ENCODE measurements at regions not wholly inside any gene's neighbourhood (a gene's known extent, or its start where the extent isn't known, plus 50 kb on each side); places are given as distances from the start of the nearest gene placed in this dataset.
"Not testable (repeated sequence)": the region's sequence is repeated elsewhere in the genome, so short reads cannot be mapped to it uniquely, and the experiment has no call there.

DNA sequence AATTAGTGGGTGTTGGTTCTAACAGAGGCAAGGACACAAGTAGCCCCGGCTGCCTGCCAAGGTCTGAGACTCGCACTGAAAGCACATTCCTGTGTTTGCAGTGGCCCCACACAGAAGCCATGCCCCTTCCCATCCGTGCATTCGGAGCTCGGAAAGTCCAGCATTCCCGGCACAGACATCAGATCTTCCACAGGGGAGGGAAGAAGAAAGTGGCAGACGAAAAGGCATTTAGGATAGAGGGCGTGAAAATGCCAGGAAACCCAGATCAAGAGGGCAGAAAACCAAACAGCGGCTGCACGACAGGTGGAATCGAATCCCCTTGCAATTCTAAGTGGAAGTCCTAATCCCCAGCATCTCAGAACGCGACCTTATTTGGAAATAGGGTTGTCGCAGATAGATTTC is 105.5 kb upstream of the ASB18 start:
- DNase-seq (ENCODE audit: extremely low read depth in 1 of 2, low read depth in 1 of 2) = no peak

GRCh38 chr2:236370847-236371409 is 106.7 kb upstream of the ASB18 start:
- no peak for DNase-seq (ENCODE audit: extremely low read depth in 1 of 2, low read depth in 1 of 2)

GRCh38 chr2:236375973-236376476 is 111.8 kb upstream of the ASB18 start:
- DNase-seq (ENCODE audit: extremely low read depth in 1 of 2, low read depth in 1 of 2) = no peak

GRCh38 chr2:236376566-236377244 is 112.5 kb upstream of the ASB18 start:
- no peak for DNase-seq (ENCODE audit: extremely low read depth in 1 of 2, low read depth in 1 of 2)

GRCh38 chr2:236380051-236380612 is 115.9 kb upstream of the ASB18 start:
- no peak for DNase-seq (ENCODE audit: extremely low read depth in 1 of 2, low read depth in 1 of 2)

GRCh38 chr2:236381253-236381652 is 117.0 kb upstream of the ASB18 start:
- not testable (repeated sequence) for DNase-seq (ENCODE audit: extremely low read depth in 1 of 2, low read depth in 1 of 2)

GRCh38 chr2:236389284-236390216 is 125.3 kb upstream of the ASB18 start:
- not testable (repeated sequence) for DNase-seq (ENCODE audit: extremely low read depth in 1 of 2, low read depth in 1 of 2)

DNA sequence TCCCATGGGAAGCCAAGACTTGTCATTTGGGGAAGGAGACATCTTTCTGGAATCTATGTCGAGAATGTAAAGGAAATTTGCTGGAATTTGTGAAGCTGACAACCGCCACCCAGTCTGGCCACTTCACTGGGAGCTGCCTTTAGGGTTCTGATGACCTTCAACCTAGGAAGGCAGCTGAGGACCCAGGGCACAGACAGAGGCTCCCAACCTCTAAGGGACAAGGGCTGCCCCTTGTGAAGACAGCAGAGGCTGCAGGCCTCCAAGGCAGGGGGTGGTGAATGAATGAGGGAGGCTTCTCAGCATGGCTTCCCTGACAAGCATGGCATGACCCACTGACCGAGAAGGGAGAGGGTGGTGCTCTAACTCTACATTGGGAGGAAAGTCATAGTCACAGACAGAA is 128.9 kb upstream of the ASB18 start:
- no peak for DNase-seq (ENCODE audit: extremely low read depth in 1 of 2, low read depth in 1 of 2)

DNA sequence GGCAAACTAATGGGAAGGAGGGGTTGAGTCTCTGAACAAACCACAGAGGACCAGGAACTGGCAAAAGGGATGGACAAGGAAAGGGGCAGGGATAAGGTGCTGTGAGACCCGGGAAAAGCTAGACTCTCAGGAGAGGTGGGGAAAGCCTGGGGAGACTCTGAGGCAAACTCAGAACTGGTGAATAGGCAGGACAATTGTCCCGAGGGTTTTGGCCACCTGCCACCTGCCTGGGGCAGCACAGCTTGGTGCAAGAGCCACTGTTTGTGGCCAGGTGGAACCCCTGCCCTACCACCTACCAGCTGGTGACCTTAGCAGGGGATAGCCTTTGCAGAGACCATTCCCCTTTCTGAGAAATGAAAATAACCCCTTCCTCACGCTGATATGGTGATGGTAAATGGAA is 129.4 kb upstream of the ASB18 start:
- no peak for DNase-seq (ENCODE audit: extremely low read depth in 1 of 2, low read depth in 1 of 2)

DNA sequence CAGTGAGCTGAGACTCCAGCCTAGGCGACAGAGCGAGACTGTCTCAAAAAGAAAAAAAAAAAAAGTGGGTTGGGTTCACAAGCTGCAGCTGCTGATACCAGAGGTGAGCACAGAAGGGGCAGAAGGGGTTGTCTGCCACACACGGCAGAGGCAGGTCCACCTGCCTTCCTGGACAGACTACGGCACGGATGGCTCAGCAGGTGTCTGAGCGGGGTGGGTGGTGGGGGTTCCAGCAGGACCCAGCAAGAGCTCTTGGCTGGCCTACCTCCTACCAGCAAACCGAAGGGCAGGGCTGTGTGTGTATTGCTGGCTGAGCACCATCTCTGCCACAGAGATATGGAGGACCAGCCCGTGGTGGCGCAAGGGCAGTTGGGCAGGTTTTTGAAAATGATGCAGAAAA is 130.4 kb upstream of the ASB18 start:
- DNase-seq (ENCODE audit: extremely low read depth in 1 of 2, low read depth in 1 of 2) = no peak

DNA sequence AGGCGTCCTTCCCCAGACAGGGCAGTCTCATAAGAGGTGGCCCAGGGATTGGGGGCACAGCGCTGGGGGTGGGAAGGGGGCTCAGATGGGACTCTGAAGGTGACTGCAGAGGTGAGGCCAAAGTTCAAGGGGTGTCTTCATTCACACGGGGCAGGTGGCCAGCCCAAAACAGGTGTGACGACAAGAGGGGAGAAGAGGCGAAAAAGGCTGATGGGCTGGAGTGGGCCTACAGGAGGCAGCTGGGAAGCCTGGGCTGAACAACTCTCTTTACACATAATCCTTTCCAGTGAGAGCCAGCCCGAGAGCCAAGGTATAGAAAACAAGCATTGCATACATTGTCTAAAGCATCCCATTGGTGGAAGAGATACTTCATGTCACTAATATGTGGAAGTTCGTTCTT is 130.9 kb upstream of the ASB18 start:
- DNase-seq (ENCODE audit: extremely low read depth in 1 of 2, low read depth in 1 of 2) = no peak

GRCh38 chr2:236396818-236397350 is 132.7 kb upstream of the ASB18 start:
- no peak for DNase-seq (ENCODE audit: extremely low read depth in 1 of 2, low read depth in 1 of 2)

DNA sequence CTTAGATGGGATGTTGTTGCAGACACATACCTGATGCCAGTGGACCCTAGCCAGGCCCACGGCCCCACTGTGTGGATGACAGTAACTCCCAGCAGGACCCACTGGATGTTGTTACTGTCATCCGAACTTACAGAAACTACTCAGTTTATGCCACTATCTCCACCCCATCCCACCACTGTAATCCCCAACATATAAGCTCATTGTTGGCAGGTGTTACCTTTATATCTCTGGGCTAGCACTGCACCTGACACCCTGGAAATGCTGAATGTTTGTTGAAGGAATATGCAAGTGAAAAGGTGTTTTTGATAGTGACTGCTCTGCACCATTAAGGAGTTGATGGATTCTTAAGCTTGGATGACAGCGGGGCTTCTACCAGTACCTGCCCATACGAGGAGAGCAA is 133.5 kb upstream of the ASB18 start:
- no peak for DNase-seq (ENCODE audit: extremely low read depth in 1 of 2, low read depth in 1 of 2)

- no peak for DNase-seq (ENCODE audit: extremely low read depth in 1 of 2, low read depth in 1 of 2)
Measured at GRCh38 chr2:236399409-236399808, 135.2 kb upstream of the ASB18 start.

- no peak for DNase-seq (ENCODE audit: extremely low read depth in 1 of 2, low read depth in 1 of 2)
Measured at GRCh38 chr2:236400046-236400574, 135.9 kb upstream of the ASB18 start.

- DNase-seq (ENCODE audit: extremely low read depth in 1 of 2, low read depth in 1 of 2) = no peak
Measured at GRCh38 chr2:236400594-236401360, 136.6 kb upstream of the ASB18 start.

- DNase-seq (ENCODE audit: extremely low read depth in 1 of 2, low read depth in 1 of 2) = no peak
Measured at GRCh38 chr2:236402033-236402790, 138.0 kb upstream of the ASB18 start.

GRCh38 chr2:236403125-236403524 is 138.9 kb upstream of the ASB18 start:
- DNase-seq (ENCODE audit: extremely low read depth in 1 of 2, low read depth in 1 of 2) = no peak

GRCh38 chr2:236403811-236404210 is 139.6 kb upstream of the ASB18 start:
- no peak for DNase-seq (ENCODE audit: extremely low read depth in 1 of 2, low read depth in 1 of 2)
